NT2/D1 (cell line): ENCODE measurements at regions not wholly inside any gene's neighbourhood (a gene's known extent, or its start where the extent isn't known, plus 50 kb on each side); places are given as distances from the start of the nearest gene placed in this dataset.

Experiments used
- DNase-seq: peaks from one replicate; pipeline ENCODE4 v3.0.0-alpha.2; 2011; ENCODE audit warnings: low read depth, low spot score
- H3K27me3 ChIP-seq: 2 replicates; pipeline ENCODE4 v1.6.0; 2011; ENCODE audit warnings: mild to moderate bottlenecking; ENCODE audit not compliant: insufficient read length, insufficient read depth
- H3K36me3 ChIP-seq: 2 replicates; pipeline ENCODE4 v1.6.1; 2011; ENCODE audit warnings: mild to moderate bottlenecking, low read length, mixed read lengths; ENCODE audit not compliant: insufficient read depth, insufficient read length
- H3K4me1 ChIP-seq: 2 replicates; pipeline ENCODE4 v1.5.1; 2011; ENCODE audit not compliant: insufficient read depth, insufficient read length
- H3K4me3 ChIP-seq: 2 replicates; pipeline ENCODE4 v1.5.1; 2011; ENCODE audit warnings: low read depth; ENCODE audit not compliant: insufficient read length
- H3K9ac ChIP-seq: 2 replicates; pipeline ENCODE4 v1.6.0; 2011; ENCODE audit warnings: low read depth; ENCODE audit not compliant: insufficient read length
- H3K9me3 ChIP-seq: 2 replicates; pipeline ENCODE4 v1.5.1; 2011; ENCODE audit warnings: mild to moderate bottlenecking, low read length; ENCODE audit not compliant: insufficient read depth
- SUZ12 ChIP-seq: IDR thresholded peaks from 2 replicates; pipeline ENCODE4 v1.6.1; 2011; ENCODE audit not compliant: insufficient read length, insufficient read depth; ENCODE audit errors: extremely low read depth
- YY1 ChIP-seq: IDR thresholded peaks from 2 replicates; pipeline ENCODE4 v1.6.1; 2011; ENCODE audit not compliant: insufficient read length, insufficient read depth
- ZNF274 ChIP-seq: IDR thresholded peaks from 2 replicates; pipeline ENCODE4 v1.6.1; 2011; ENCODE audit warnings: mild to moderate bottlenecking, low read depth, low read length

DNA sequence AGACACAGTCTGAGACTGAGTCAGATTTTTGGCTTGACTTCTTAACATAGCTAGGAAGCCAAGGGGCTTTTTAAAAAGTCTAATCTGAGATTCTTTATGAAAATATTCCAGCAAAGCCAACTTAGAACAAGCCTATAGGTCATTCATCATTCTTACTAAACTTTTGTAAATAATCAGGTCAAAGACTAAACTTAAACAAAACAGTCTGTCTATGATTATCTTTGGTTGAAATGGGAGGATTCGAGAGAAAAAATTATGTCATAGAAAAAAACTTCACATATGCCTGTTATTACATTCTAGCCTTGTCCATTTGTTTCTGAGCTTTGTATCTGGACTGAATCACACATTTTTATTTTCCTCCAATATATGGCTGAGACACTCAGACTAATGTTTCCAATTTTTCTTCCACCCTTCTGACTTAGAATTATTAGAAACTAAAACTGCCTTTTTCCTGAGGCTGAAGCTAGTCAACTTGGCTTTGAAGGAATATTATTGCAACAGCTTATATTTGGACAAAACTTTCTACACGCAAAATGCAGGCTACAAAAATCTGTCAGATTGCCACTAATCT is 83.3 kb downstream of the ETS2 start:
- TF ChIP-seq YY1 (no peak), ZNF274 (no peak), SUZ12 (no peak)
- H3K9me3 ChIP-seq: peaks cover 20% of the 10 kb centered on the region
- no peak for DNase-seq
- H3K4me3 ChIP-seq: no peak overlapping the region
- no peak overlapping the region for H3K9ac ChIP-seq
- H3K36me3 ChIP-seq: no peaks in the 10 kb centered on the region
- H3K4me1 ChIP-seq: no peaks in the 10 kb centered on the region
- H3K27me3 ChIP-seq: no peaks in the 10 kb centered on the region

DNA sequence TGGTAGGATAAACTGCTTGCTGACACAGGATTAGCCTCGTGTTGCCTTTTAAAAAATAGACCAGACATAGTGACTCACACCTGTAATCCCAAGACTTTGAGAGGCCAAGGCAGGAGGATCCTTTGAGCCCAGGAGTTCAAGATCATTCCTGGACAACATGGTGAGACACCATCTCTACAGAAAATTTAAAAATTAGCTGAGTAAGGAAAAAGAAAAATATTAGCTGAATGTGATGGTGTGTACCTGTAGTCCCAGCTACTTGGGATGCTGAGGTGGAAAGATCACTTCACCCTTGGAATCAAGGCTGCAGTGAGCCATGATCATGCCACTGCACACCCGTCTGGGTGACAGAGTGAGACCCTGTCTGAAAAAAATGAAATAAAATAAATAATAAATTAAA is 82.0 kb downstream of the ETS2 start:
- Histone ChIP-seq H3K4me3 (no peak overlapping the region), H3K36me3 (no peaks in the 10 kb centered on the region), H3K9me3 (peaks cover 26% of the 10 kb centered on the region), H3K9ac (no peak overlapping the region), H3K27me3 (no peaks in the 10 kb centered on the region), H3K4me1 (no peaks in the 10 kb centered on the region)
- DNase-seq: no peak
- TF ChIP-seq ZNF274 (no peak), SUZ12 (no peak), YY1 (no peak)

DNA sequence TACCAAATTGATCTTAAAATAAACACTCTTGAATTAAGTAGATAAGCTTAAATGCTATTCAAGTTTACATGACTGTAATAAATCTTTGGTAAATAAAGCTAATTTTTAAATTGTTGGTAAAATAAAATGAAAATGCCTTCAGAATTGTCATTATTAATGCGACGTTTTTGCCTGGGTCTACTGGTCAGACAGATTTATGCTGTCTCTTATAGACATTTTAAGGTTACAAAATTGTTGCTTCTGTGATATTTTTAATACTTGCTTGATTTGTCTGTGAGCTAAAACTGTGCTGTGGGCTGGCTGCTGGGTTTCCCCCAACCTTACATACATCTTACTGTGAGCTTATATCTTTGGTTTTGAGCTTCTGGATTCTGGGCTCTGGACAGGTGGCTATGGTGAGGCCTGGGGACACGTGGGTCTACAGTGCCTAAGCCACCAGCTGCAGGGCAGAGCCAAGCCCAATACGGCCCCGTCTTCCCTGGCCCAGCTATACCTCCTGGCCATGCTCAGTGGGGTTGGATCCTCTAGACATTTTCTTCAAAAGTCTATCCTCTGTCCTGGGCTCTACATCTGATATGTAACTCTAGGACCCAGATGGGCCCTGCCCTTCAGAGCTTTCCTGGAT is 81.4 kb downstream of the ETS2 start:
- H3K27me3 ChIP-seq: no peaks in the 10 kb centered on the region
- TF ChIP-seq SUZ12 (no peak), YY1 (no peak), ZNF274 (no peak)
- no peaks in the 10 kb centered on the region for H3K4me1 ChIP-seq
- H3K9me3 ChIP-seq: peaks cover 26% of the 10 kb centered on the region
- H3K4me3 ChIP-seq: no peak overlapping the region
- DNase-seq: no peak
- H3K9ac ChIP-seq: no peak overlapping the region
- H3K36me3 ChIP-seq: no peaks in the 10 kb centered on the region

DNA sequence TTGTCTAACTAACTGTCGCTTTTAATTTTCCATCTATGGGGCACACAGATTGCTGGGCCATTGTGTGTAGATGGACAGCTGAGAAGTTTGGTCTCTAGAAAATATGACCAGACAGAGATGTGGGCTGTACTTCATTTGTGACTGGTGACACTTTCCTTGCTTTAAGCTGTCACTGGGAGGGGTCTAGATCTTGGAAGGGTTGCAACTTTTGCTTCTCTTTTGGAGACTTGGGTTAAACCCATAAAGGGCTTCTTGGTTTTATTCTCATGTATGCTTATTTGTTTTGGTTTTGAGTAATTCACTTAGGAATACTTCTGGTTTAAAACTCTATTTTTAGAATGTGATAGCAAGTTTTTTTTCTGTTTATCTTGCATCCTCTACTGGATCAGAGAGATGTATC is 80.2 kb downstream of the ETS2 start:
- peaks cover 32% of the 10 kb centered on the region for H3K9me3 ChIP-seq
- H3K4me3 ChIP-seq: no peak overlapping the region
- H3K9ac ChIP-seq: no peak overlapping the region
- no peaks in the 10 kb centered on the region for H3K4me1 ChIP-seq
- DNase-seq: no peak
- TF ChIP-seq ZNF274 (no peak), YY1 (no peak), SUZ12 (no peak)
- H3K27me3 ChIP-seq: no peaks in the 10 kb centered on the region
- no peaks in the 10 kb centered on the region for H3K36me3 ChIP-seq

DNA sequence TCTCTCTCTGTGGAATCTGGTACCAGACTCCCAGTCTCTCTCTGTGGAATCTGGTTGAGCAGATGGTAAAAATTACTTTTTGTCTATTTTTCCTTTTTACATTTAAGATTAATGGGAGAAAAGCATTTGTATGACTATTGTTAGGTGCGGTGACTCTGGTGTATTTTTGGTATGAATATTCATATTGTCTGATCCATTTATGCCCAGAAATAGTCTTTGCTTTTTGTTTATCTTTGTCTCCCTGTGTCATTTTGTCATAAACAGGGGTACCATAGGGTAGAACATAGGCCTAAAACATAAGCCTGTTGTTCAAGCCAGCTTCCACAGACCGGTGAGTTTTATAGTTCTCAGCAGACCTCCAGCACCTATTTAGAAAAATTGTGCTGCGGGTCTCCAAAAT is 78.7 kb downstream of the ETS2 start:
- no peak overlapping the region for H3K4me3 ChIP-seq
- DNase-seq: no peak
- H3K4me1 ChIP-seq: no peaks in the 10 kb centered on the region
- H3K27me3 ChIP-seq: no peaks in the 10 kb centered on the region
- H3K36me3 ChIP-seq: no peaks in the 10 kb centered on the region
- peaks cover 40% of the 10 kb centered on the region for H3K9me3 ChIP-seq
- H3K9ac ChIP-seq: no peak overlapping the region
- TF ChIP-seq SUZ12 (no peak), YY1 (no peak), ZNF274 (no peak)

DNA sequence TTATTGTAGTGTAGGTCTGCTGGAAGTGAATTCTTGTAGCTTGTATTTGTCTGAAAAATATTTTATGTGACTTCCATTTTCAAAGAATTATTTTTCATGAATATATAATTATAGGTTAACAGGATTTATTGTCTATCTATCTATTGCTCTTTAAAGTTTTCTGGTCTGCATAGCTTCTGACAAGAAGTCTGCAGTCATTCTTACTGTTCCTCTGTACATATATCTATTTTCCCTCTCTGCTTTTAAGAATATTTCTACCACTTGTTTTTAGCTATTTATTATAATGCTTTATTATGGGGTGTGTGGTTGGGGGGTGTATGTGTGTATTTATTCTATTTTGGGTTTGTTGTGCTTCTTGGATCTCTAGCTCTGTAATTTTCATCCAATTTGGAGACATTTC is 77.4 kb downstream of the ETS2 start:
- no peak overlapping the region for H3K4me3 ChIP-seq
- H3K36me3 ChIP-seq: no peaks in the 10 kb centered on the region
- TF ChIP-seq SUZ12 (no peak), YY1 (no peak), ZNF274 (no peak)
- no peaks in the 10 kb centered on the region for H3K27me3 ChIP-seq
- no peaks in the 10 kb centered on the region for H3K4me1 ChIP-seq
- no peak overlapping the region for H3K9ac ChIP-seq
- H3K9me3 ChIP-seq: peaks cover 40% of the 10 kb centered on the region
- DNase-seq: no peak

DNA sequence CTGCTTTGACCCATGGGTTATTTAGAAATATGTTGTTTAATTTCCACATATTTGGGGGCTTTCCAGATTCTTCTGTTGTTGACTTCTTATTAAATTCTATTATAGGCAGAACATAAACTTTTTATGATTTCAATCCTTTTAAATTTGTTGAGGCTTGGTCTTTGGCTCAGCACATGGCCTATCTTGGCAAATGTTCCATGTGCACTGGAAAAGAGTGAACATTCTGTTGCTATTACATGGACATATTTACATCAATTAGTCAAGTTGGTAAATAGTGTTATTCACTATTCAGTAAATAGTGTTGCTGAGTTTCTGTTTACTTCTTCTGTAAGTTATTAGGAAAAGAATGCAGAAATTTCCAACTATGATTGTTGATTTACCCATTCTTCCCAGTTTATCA is 75.4 kb downstream of the ETS2 start:
- Histone ChIP-seq H3K9me3 (peaks cover 21% of the 10 kb centered on the region), H3K36me3 (no peaks in the 10 kb centered on the region), H3K27me3 (no peaks in the 10 kb centered on the region), H3K4me3 (no peak overlapping the region), H3K4me1 (no peaks in the 10 kb centered on the region), H3K9ac (no peak overlapping the region)
- no peak for TF ChIP-seq SUZ12
- TF ChIP-seq ZNF274: no peak
- TF ChIP-seq YY1: no peak
- no peak for DNase-seq

DNA sequence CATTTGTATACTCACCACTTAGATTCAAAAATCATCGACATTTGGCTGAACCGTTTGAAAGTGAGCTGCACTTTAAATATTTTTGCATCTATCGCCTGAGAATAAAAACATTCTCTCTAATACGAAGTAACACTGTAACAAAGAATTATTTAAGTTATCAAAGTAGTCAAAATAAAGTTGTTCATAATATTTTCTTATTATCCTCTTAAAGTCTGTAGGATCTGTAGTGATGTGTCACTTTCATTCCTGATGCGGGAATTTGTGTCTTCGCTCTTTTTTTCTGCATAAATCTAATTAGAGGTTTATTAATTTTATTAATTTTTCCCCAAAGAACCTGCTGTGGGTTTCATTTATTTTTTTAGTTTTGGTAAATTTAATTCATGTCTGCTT is 74.8 kb downstream of the ETS2 start:
- DNase-seq: no peak
- Histone ChIP-seq H3K27me3 (no peaks in the 10 kb centered on the region), H3K4me1 (no peaks in the 10 kb centered on the region), H3K9me3 (peaks cover 20% of the 10 kb centered on the region), H3K36me3 (no peaks in the 10 kb centered on the region), H3K4me3 (no peak overlapping the region), H3K9ac (no peak overlapping the region)
- TF ChIP-seq ZNF274: no peak
- TF ChIP-seq SUZ12: no peak
- TF ChIP-seq YY1: no peak
